CD14-positive monocyte (primary cell): ENCODE measurements at regions not wholly inside any gene's neighbourhood (a gene's known extent, or its start where the extent isn't known, plus 50 kb on each side); places are given as distances from the start of the nearest gene placed in this dataset.
"Not testable (repeated sequence)": the region's sequence is repeated elsewhere in the genome, so short reads cannot be mapped to it uniquely, and the experiment has no call there.

Source experiments
- DNase-seq, 3 donors: peaks; one replicate each; pipeline ENCODE4 v3.0.0-alpha.2; 2011 to 2022
- H2AFZ ChIP-seq: 2 replicates; pipeline ENCODE4 v1.6.0; 2012; ENCODE audit warnings: mild to moderate bottlenecking, low read depth, low read length, inconsistent platforms; ENCODE audit not compliant: insufficient read depth, poor library complexity, severe bottlenecking
- H3K27ac ChIP-seq, 2 donors: 1 replicate in 1 of 2; 2 replicates in 1 of 2; pipeline ENCODE4 v1.5.1; 2012 to 2013; ENCODE audit warnings: low read length in 2 of 2, control low read depth in 1 of 2, inconsistent platforms in 1 of 2, low read depth in 1 of 2, mild to moderate bottlenecking in 1 of 2
- H3K27me3 ChIP-seq, 2 donors: one replicate each; pipeline versions ENCODE4 v1.6.0 to v1.6.1; 2011 to 2013; ENCODE audit warnings: low read length in 2 of 2; ENCODE audit not compliant: control insufficient read depth in 2 of 2, insufficient read depth in 2 of 2
- H3K36me3 ChIP-seq, 2 donors: replicated peaks in 1 of 2; 1 replicate in 1 of 2; 2 replicates in 1 of 2; pipeline versions ENCODE4 v1.5.1 to v1.6.1; 2012 to 2013; ENCODE audit warnings: low read length in 2 of 2, control low read depth in 1 of 2, inconsistent platforms in 1 of 2, mild to moderate bottlenecking in 1 of 2; ENCODE audit not compliant: insufficient read depth in 2 of 2, control insufficient read depth in 1 of 2
- H3K4me1 ChIP-seq, 2 donors: 1 replicate in 1 of 2; 2 replicates in 1 of 2; pipeline versions ENCODE4 v1.5.1 to v1.6.1; 2012 to 2013; ENCODE audit warnings: low read length in 2 of 2, control low read depth in 1 of 2, inconsistent platforms in 1 of 2, mild to moderate bottlenecking in 1 of 2, moderate library complexity in 1 of 2; ENCODE audit not compliant: insufficient read depth in 2 of 2, control insufficient read depth in 1 of 2
- H3K4me2 ChIP-seq: replicated peaks from 2 replicates; pipeline ENCODE3; 2012; ENCODE audit warnings: low read length, moderate library complexity, mild to moderate bottlenecking; ENCODE audit not compliant: poor library complexity, severe bottlenecking; ENCODE audit errors: extremely low read depth
- H3K4me3 ChIP-seq, 3 experiments: fragments of 200-600 bp in 1 of 3; sonication (generic) in 1 of 3; replicated peaks in 1 of 3; 1 replicate in 2 of 3; 2 replicates in 1 of 3; pipeline ENCODE4 v1.5.1; 2011 to 2013; ENCODE audit warnings: low read length in 3 of 3, mild to moderate bottlenecking in 3 of 3, control low read depth in 2 of 3, low read depth in 2 of 3, inconsistent platforms in 1 of 3, moderate library complexity in 1 of 3
- H3K79me2 ChIP-seq: 2 replicates; pipeline ENCODE4 v1.6.0; 2012; ENCODE audit warnings: mild to moderate bottlenecking, control low read depth, inconsistent platforms, low read length, moderate library complexity; ENCODE audit not compliant: insufficient read depth
- H3K9ac ChIP-seq: 2 replicates; pipeline ENCODE4 v1.6.0; 2017; ENCODE audit warnings: low read length, mild to moderate bottlenecking; ENCODE audit not compliant: insufficient read depth, poor library complexity, severe bottlenecking
- H3K9me3 ChIP-seq, 2 donors: replicated peaks in 1 of 2; 1 replicate in 1 of 2; 2 replicates in 1 of 2; pipeline versions ENCODE4 v1.5.1 to v1.6.1; 2012 to 2013; ENCODE audit warnings: low read length in 2 of 2, control low read depth in 1 of 2; ENCODE audit not compliant: control insufficient read depth in 1 of 2, insufficient read depth in 1 of 2
- H4K20me1 ChIP-seq: 2 replicates; pipeline ENCODE4 v1.6.0; 2012; ENCODE audit warnings: mild to moderate bottlenecking, low read length, control low read depth, moderate library complexity; ENCODE audit not compliant: insufficient read depth
- H3K27ac Mint-ChIP-seq, 7 donors: one replicate each; pipeline ENCODE4 v1.8.0; 2020; ENCODE audit warnings: mild to moderate bottlenecking in 7 of 7, mixed read lengths in 7 of 7, moderate library complexity in 6 of 7, inconsistent platforms in 2 of 7
- H3K27me3 Mint-ChIP-seq, 3 donors: one replicate each; pipeline ENCODE4 v1.8.0; 2021 to 2022; ENCODE audit warnings: low read depth in 3 of 3, mild to moderate bottlenecking in 3 of 3, mixed read lengths in 3 of 3, moderate library complexity in 3 of 3, inconsistent platforms in 1 of 3
- H3K36me3 Mint-ChIP-seq, 2 donors: one replicate each; pipeline ENCODE4 v1.8.0; 2020; ENCODE audit warnings: mixed read lengths in 2 of 2, inconsistent platforms in 1 of 2, mild to moderate bottlenecking in 1 of 2
- H3K4me1 Mint-ChIP-seq: one replicate; pipeline ENCODE4 v1.8.0; 2020; ENCODE audit warnings: mild to moderate bottlenecking, mixed read lengths
- H3K4me3 Mint-ChIP-seq, 2 donors: one replicate each; pipeline ENCODE4 v1.8.0; 2020; ENCODE audit warnings: mild to moderate bottlenecking in 2 of 2, mixed read lengths in 2 of 2, moderate library complexity in 1 of 2
- H3K9me3 Mint-ChIP-seq, 7 donors: one replicate each; pipeline ENCODE4 v1.8.0; 2020 to 2022; ENCODE audit warnings: mixed read lengths in 7 of 7, mild to moderate bottlenecking in 6 of 7, moderate library complexity in 6 of 7, inconsistent platforms in 2 of 7
- WGBS: methylation state at CpG from one replicate; pipeline ENCODE4 v1.1.5; 2013; ENCODE audit warnings: missing lambda C conversion rate; ENCODE audit not compliant: insufficient coverage; 5-methylcytosine and 5-hydroxymethylcytosine counted together
- intact Hi-C, 2 donors: fragments of 100-400 bp; cut with micrococcal nuclease; formaldehyde crosslinking; loops; one replicate each; pipeline versions ENCODE4 v1.15.0 to v1.15.1; 2023

- H3K9me3 ChIP-seq, H3K4me2 ChIP-seq, H3K79me2 ChIP-seq, H3K4me1 ChIP-seq, DNase-seq, intact Hi-C loops, H3K9ac ChIP-seq, H3K27me3 Mint-ChIP-seq, H3K27ac ChIP-seq, H3K36me3 Mint-ChIP-seq, H3K4me1 Mint-ChIP-seq, H3K4me3 ChIP-seq, H4K20me1 ChIP-seq, H3K27me3 ChIP-seq, H3K27ac Mint-ChIP-seq, H3K4me3 Mint-ChIP-seq, H3K36me3 ChIP-seq, H2AFZ ChIP-seq, H3K9me3 Mint-ChIP-seq: not testable (repeated sequence)
- WGBS, result no CpG with 5 or more reads among the region's 2 CpGs
Measured at GRCh38 chr2:87360927-87361326, 339.3 kb upstream of the PLGLB1 start.

- DNase-seq, H3K36me3 ChIP-seq, H3K27me3 ChIP-seq, H3K79me2 ChIP-seq, H3K4me3 ChIP-seq, H3K9me3 Mint-ChIP-seq, H2AFZ ChIP-seq, H3K4me1 Mint-ChIP-seq, H3K4me2 ChIP-seq, H3K27me3 Mint-ChIP-seq, H3K4me3 Mint-ChIP-seq, H3K36me3 Mint-ChIP-seq, H3K4me1 ChIP-seq, H3K9ac ChIP-seq, H3K9me3 ChIP-seq, intact Hi-C loops, H3K27ac ChIP-seq, H4K20me1 ChIP-seq, H3K27ac Mint-ChIP-seq: not testable (repeated sequence)
Measured at GRCh38 chr2:87361805-87362204, 340.2 kb upstream of the PLGLB1 start.

- H3K4me2 ChIP-seq, H3K27ac ChIP-seq, DNase-seq, H3K36me3 Mint-ChIP-seq, H3K4me1 ChIP-seq, H3K36me3 ChIP-seq, intact Hi-C loops, H3K9me3 ChIP-seq, H3K27ac Mint-ChIP-seq, H3K4me1 Mint-ChIP-seq, H4K20me1 ChIP-seq, H3K9me3 Mint-ChIP-seq, H3K79me2 ChIP-seq, H2AFZ ChIP-seq, H3K4me3 Mint-ChIP-seq, H3K4me3 ChIP-seq, H3K27me3 Mint-ChIP-seq, H3K9ac ChIP-seq, H3K27me3 ChIP-seq: not testable (repeated sequence)
Measured at GRCh38 chr2:87364379-87364778, 342.7 kb upstream of the PLGLB1 start.

GRCh38 chr2:87365038-87365437 is 343.4 kb upstream of the PLGLB1 start:
- H2AFZ ChIP-seq, H3K4me3 ChIP-seq, intact Hi-C loops, H3K4me1 Mint-ChIP-seq, H3K36me3 Mint-ChIP-seq, H3K36me3 ChIP-seq, H3K4me1 ChIP-seq, H3K9ac ChIP-seq, H3K79me2 ChIP-seq, H3K9me3 Mint-ChIP-seq, H3K27me3 Mint-ChIP-seq, H3K4me2 ChIP-seq, DNase-seq, H3K9me3 ChIP-seq, H4K20me1 ChIP-seq, H3K4me3 Mint-ChIP-seq, H3K27me3 ChIP-seq, H3K27ac ChIP-seq, H3K27ac Mint-ChIP-seq: not testable (repeated sequence)
- no CpG with 5 or more reads among the region's 2 CpGs for whole genome bisulfite sequencing
